Fibroblast of the conjunctiva (primary cell): ENCODE measurements at regions not wholly inside any gene's neighbourhood (a gene's known extent, or its start where the extent isn't known, plus 50 kb on each side); places are given as distances from the start of the nearest gene placed in this dataset.

Experiments
- DNase-seq: peaks from one replicate; pipeline ENCODE4 v3.0.0-alpha.2; 2010; ENCODE audit warnings: low read depth

DNA sequence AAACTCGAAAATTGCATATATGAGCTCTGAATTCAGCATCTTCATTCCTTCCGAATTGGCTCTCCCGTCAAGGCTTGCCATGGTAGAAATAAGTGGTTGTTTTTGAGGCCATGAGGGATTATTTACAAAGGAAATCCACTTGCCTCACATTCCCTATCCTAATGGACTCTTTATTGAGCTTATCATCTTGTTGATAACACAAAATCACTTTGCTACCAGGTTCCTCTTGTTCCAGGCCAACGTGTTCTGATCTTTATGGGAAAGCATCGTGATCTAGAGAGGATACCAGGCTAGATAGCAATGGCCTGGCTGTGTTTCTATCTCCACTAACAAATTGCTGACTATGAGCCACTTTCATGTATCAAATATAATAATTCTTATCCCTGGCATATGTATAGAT lies 811.7 kb downstream of the TLR4 start:
- DNase-seq = no peak

- DNase-seq = no peak
Measured at GRCh38 chr9:118521261-118521660, 817.1 kb downstream of the TLR4 start.

GRCh38 chr9:118522093-118523028 lies 818.2 kb downstream of the TLR4 start:
- DNase-seq = peak; percentile 20

GRCh38 chr9:118527261-118527660 lies 823.1 kb downstream of the TLR4 start:
- DNase-seq = no peak

GRCh38 chr9:118529210-118529609 lies 825.0 kb downstream of the TLR4 start:
- no peak for DNase-seq

GRCh38 chr9:118529624-118530214 lies 825.5 kb downstream of the TLR4 start:
- no peak for DNase-seq

GRCh38 chr9:118532592-118532991 lies 828.4 kb downstream of the TLR4 start:
- no peak for DNase-seq

DNA sequence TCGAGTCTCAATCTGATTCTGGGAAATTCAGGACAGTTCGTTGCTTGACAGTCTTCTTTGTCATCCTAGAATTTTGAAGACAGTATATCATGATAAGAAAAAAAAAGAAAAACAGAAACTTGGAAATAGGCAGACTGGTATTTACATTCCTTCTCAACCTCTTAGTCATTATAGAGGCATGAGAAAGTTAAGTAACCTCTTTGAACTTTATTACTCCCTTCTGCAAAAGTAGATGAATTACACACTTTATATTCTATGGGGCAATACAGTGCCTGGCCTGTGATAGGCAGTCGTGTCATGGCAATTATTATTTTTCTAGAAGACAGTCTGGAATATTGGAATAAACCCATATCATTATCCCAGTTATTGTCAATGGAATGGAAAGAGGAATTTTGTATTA lies 828.9 kb downstream of the TLR4 start:
- DNase-seq = no peak

- no peak for DNase-seq
Measured at GRCh38 chr9:118533850-118534249, 829.6 kb downstream of the TLR4 start.

DNA sequence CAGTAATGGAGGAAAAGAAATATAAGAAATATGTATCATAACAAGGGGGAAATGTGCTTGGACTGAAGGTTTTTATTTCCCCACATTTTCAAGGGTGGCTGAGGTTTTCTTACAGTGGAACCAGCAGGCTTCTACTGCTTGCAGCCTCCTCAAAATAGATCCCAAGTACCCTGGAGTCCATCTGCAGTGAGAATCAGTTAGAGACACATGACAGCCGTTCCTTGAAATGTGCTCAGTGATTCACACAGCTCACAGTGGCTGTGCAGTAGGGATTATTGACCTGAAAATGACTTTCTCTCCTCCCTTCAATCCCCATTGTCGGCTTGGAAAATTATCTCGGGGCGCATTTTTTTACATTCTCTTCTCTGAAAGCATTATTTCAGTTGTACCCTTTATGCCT lies 832.0 kb downstream of the TLR4 start:
- DNase-seq = no peak

DNA sequence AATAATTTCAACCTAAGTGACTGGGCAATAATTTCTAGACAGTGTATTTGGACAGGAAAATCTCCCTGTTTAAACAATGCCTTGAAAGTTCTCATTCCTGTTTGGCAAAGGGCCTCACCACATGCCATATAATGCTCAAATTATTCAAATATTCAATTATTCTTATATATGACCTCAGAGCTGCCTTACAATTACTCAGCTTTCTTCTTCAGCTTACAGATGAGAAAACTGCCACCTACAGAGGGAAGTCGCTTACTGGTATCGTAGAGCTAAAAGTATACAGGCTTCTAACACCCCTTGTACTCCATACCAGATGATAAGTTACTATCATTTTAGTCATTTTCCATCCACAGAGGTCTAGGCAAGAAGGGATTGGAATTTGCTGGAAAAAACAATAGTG lies 830.3 kb downstream of the BRINP1 start:
- no peak for DNase-seq

- no peak for DNase-seq
Measured at GRCh38 chr9:118553465-118553864, 815.8 kb downstream of the BRINP1 start.

DNA sequence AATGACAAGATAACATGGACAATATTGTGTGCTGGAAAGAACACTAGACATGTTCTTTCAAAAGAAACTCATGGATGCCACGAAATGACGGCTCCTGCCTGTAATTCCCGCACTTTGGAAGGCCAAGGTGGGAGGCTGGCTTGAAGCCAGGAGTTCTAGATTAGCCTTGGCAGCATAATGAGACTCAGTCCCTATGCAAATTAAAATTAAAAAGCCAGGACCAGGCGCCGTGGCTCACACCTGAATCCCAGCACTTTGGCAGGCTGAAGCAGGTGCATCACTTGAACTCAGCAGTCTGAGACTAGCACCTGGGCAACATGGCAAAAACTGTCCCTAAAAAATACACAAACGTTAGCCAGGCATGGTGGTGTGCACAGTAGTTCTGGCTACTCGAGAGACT lies 814.2 kb downstream of the BRINP1 start:
- DNase-seq = no peak

GRCh38 chr9:118558026-118558425 lies 811.2 kb downstream of the BRINP1 start:
- DNase-seq = no peak

GRCh38 chr9:118558891-118559290 lies 810.3 kb downstream of the BRINP1 start:
- DNase-seq = no peak

GRCh38 chr9:118561051-118561450 lies 808.2 kb downstream of the BRINP1 start:
- no peak for DNase-seq

GRCh38 chr9:118563677-118564076 lies 805.6 kb downstream of the BRINP1 start:
- no peak for DNase-seq

DNA sequence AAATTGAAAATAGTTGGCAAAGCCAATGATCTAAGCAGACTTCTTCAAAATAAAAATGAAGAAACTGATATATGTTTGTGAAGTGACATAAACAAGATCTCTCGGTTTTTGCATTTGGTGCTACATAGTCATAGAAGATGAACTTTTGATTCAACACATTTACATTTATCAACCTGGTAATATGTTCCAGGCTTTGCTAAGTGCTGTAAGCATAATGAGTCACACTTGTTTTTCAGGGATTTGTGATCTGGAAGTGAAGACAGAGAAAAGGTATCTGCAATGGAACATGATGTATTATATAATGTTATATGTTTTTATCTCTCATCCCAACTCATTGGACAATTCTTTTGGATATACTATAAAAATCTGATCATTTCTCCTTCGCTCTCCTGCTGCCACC lies 801.4 kb downstream of the BRINP1 start:
- DNase-seq = no peak

GRCh38 chr9:118568704-118569103 lies 800.5 kb downstream of the BRINP1 start:
- DNase-seq = no peak

GRCh38 chr9:118569148-118569547 lies 800.1 kb downstream of the BRINP1 start:
- no peak for DNase-seq

DNA sequence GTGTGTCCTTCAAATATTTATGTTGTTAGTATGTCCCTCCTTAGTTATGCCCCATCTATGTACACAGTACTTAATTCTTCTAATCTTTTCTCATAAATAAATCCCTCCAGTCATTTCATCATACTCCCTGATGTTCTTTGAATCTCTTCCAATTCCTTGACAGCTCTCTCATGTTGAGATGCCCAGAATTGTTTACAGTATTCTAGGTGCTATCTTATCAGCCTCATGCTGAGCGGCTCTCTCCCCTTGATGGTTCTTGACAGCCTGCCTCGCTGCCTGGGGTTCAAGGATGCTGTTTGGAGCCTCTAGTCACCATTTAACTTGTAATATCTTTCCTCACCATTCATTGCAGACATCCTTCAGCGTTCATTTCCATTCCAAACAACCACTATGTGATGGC lies 799.2 kb downstream of the BRINP1 start:
- DNase-seq = no peak

DNA sequence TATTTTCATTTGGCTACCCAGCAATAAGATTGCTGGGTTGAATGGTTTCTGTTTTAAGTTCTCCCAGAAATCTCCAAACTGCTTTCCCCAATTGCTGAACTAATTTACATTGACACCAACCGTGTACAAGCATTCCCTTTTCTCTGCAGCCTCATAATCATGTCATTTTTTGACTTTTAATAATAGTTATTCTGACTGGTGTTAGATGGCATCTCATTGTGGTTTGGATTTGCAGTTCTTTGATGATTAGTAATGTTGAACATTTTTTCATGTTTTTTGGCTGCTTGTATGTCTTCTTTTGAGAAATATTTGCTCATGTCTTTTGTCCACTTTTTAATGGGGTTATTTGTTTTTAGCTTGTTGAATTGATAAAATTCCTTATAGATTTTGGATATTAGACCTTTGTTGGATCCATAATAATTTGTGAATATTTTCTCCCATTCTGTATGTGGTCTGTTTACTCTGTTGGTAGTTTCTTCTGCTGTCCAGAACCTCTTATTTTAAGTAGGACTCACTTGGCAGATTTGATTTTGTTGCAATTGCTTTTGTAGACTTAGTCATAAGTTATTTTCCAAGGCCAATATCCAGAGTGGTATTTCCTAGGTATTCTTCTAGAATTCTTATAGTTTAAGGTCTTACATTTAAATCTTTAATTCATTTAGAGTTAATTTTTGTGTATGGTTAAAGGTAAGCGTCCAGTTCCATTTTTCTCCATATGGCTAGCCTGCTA lies 793.7 kb downstream of the BRINP1 start:
- DNase-seq = no peak

- peak; percentile 17 for DNase-seq
Measured at GRCh38 chr9:118577121-118577520, 792.1 kb downstream of the BRINP1 start.
